ENCODE measurements at regions not wholly inside any gene's neighbourhood (a gene's known extent, or its start where the extent isn't known, plus 50 kb on each side); places are given as distances from the start of the nearest gene placed in this dataset.

GRCh38 chr20:50251992-50252511 is 61.4 kb downstream of the CEBPB start:
- WGBS, 2 donors (ENCODE audit: low coverage in 1 of 2), result 73 to 85% methylated on average over 3 to 7 of the region's 7 CpGs
- in situ Hi-C loops (cut with MboI; ENCODE audit: low pct_ligation_motif_present in 1 of 4, low pct_unique_long_range_greater_than_20kb in 1 of 4, low sequenced_read_pairs in 3 of 4) (no loop called here), intact Hi-C loops (cut with DNase I; ENCODE audit: low total_unique reads) (no loop called here)
- Histone ChIP-seq H3K36me3 (no peaks in the 10 kb centered on the region), H3K27ac (no peak overlapping the region), H3K9me3 (no peaks in the 10 kb centered on the region), H3K27me3 (no peaks in the 10 kb centered on the region), H3K4me3 (no peak overlapping the region), H3K4me1 (peaks cover 0 to 7% (median 3%) of the 10 kb centered on the region in 4 donors)
- no peak for DNase-seq
- TF ChIP-seq POLR2A (IDR thresholded peaks at IDR 0.05) (no peak), EP300 (IDR thresholded peaks at IDR 0.05; ENCODE audit: low read depth) (no peak), CTCF (IDR thresholded peaks at IDR 0.05) (no peak), POLR2AphosphoS5 (IDR thresholded peaks at IDR 0.05) (no peak)

GRCh38 chr20:50252701-50253100 is 62.1 kb downstream of the CEBPB start:
- in situ Hi-C loops (cut with MboI; ENCODE audit: low pct_ligation_motif_present in 1 of 4, low pct_unique_long_range_greater_than_20kb in 1 of 4, low sequenced_read_pairs in 3 of 4), result no loop called here
- 73% methylated on average over 7 of the region's 7 CpGs; no CpG with 5 or more reads in 1 of the 2 donors for WGBS, 2 donors (ENCODE audit: low coverage in 1 of 2)
- no peaks in the 10 kb centered on the region for H3K9me3 ChIP-seq
- H3K4me1 ChIP-seq, result peaks cover 0 to 7% (median 3%) of the 10 kb centered on the region in 4 donors
- no peaks in the 10 kb centered on the region for H3K27me3 ChIP-seq
- no peak overlapping the region for H3K27ac ChIP-seq
- DNase-seq, result no peak
- TF ChIP-seq POLR2AphosphoS5 (IDR thresholded peaks at IDR 0.05) (no peak), CTCF (IDR thresholded peaks at IDR 0.05) (no peak)
- intact Hi-C loops (cut with DNase I; ENCODE audit: low total_unique reads), result no loop called here
- no peaks in the 10 kb centered on the region for H3K36me3 ChIP-seq
- no peak overlapping the region for H3K4me3 ChIP-seq

- TF ChIP-seq POLR2AphosphoS5 (IDR thresholded peaks at IDR 0.05) (no peak), EP300 (IDR thresholded peaks at IDR 0.05; ENCODE audit: low read depth) (no peak), CTCF (IDR thresholded peaks at IDR 0.05) (no peak), POLR2A (IDR thresholded peaks at IDR 0.05) (no peak)
- WGBS, 2 donors (ENCODE audit: low coverage in 1 of 2), result 90 to 93% methylated on average over 6 to 10 of the region's 10 CpGs
- Histone ChIP-seq H3K4me1 (peaks cover 0 to 7% (median 3%) of the 10 kb centered on the region in 4 donors), H3K4me3 (no peak overlapping the region), H3K27ac (no peak overlapping the region), H3K36me3 (no peaks in the 10 kb centered on the region), H3K27me3 (no peaks in the 10 kb centered on the region), H3K9me3 (no peaks in the 10 kb centered on the region)
- intact Hi-C loops (cut with DNase I; ENCODE audit: low total_unique reads) (no loop called here), in situ Hi-C loops (cut with MboI; ENCODE audit: low pct_ligation_motif_present in 1 of 4, low pct_unique_long_range_greater_than_20kb in 1 of 4, low sequenced_read_pairs in 3 of 4) (no loop called here)
- DNase-seq, result no peak
Observed at GRCh38 chr20:50253101-50253500, 62.5 kb downstream of the CEBPB start.

- Histone ChIP-seq H3K9me3 (no peaks in the 10 kb centered on the region), H3K27ac (no peak overlapping the region), H3K36me3 (no peaks in the 10 kb centered on the region), H3K27me3 (no peaks in the 10 kb centered on the region), H3K4me3 (no peak overlapping the region), H3K4me1 (peaks cover under 1 to 6% (median 2%) of the 10 kb centered on the region in 4 donors)
- 80 to 82% methylated on average over 9 to 11 of the region's 11 CpGs for WGBS, 2 donors (ENCODE audit: low coverage in 1 of 2)
- DNase-seq, result no peak
- in situ Hi-C loops (cut with MboI; ENCODE audit: low pct_ligation_motif_present in 1 of 4, low pct_unique_long_range_greater_than_20kb in 1 of 4, low sequenced_read_pairs in 3 of 4), result no loop called here
- intact Hi-C loops (cut with DNase I; ENCODE audit: low total_unique reads), result no loop called here
- TF ChIP-seq POLR2A (IDR thresholded peaks at IDR 0.05), result no peak
Observed at GRCh38 chr20:50254466-50255079, 63.9 kb downstream of the CEBPB start.

- H3K36me3 ChIP-seq, result no peaks in the 10 kb centered on the region
- no peak overlapping the region for H3K4me3 ChIP-seq
- 79% methylated on average over 6 of the region's 6 CpGs; no CpG with 5 or more reads in 1 of the 2 donors for WGBS, 2 donors (ENCODE audit: low coverage in 1 of 2)
- no peak for DNase-seq
- H3K27me3 ChIP-seq, result no peaks in the 10 kb centered on the region
- H3K27ac ChIP-seq, result no peak overlapping the region
- TF ChIP-seq POLR2AphosphoS5 (IDR thresholded peaks at IDR 0.05), result no peak
- TF ChIP-seq POLR2A (IDR thresholded peaks at IDR 0.05), result no peak
- no peak for TF ChIP-seq EP300 (IDR thresholded peaks at IDR 0.05; ENCODE audit: low read depth)
- no peak for TF ChIP-seq CTCF (IDR thresholded peaks at IDR 0.05)
- peaks cover 4 to 18% (median 10%) of the 10 kb centered on the region in 4 donors for H3K4me1 ChIP-seq
- intact Hi-C loops (cut with DNase I; ENCODE audit: low total_unique reads) (no loop called here), in situ Hi-C loops (cut with MboI; ENCODE audit: low pct_ligation_motif_present in 1 of 4, low pct_unique_long_range_greater_than_20kb in 1 of 4, low sequenced_read_pairs in 3 of 4) (no loop called here)
- H3K9me3 ChIP-seq, result no peaks in the 10 kb centered on the region
Observed at GRCh38 chr20:50256577-50256976, 65.9 kb downstream of the CEBPB start.
